ENCODE measurements at regions not wholly inside any gene's neighbourhood (a gene's known extent, or its start where the extent isn't known, plus 50 kb on each side); places are given as distances from the start of the nearest gene placed in this dataset.

GRCh38 chr3:189121092-189121491 is 50.7 kb upstream of the TPRG1 start (continued):
- TF ChIP-seq ATF3 (IDR thresholded peaks at IDR 0.05; ENCODE audit: insufficient read depth, low read depth, low read length), result no peak
- no peak for TF ChIP-seq POLR2AphosphoS5 (IDR thresholded peaks at IDR 0.05; ENCODE audit: low read depth, low read length)
- TF ChIP-seq TBP (IDR thresholded peaks at IDR 0.05; ENCODE audit: low read depth, low read length), result no peak
- no peak for TF ChIP-seq KDM5A (IDR thresholded peaks at IDR 0.05; ENCODE audit: low read length)
